Amygdala (tissue), 56 donors: ENCODE measurements at regions not wholly inside any gene's neighbourhood (a gene's known extent, or its start where the extent isn't known, plus 50 kb on each side); places are given as distances from the start of the nearest gene placed in this dataset.

Experiments used
- DNase-seq, 56 donors: peaks; one replicate each; lab custom pipeline; 2025; lab: John Stamatoyannopoulos, UW

DNA sequence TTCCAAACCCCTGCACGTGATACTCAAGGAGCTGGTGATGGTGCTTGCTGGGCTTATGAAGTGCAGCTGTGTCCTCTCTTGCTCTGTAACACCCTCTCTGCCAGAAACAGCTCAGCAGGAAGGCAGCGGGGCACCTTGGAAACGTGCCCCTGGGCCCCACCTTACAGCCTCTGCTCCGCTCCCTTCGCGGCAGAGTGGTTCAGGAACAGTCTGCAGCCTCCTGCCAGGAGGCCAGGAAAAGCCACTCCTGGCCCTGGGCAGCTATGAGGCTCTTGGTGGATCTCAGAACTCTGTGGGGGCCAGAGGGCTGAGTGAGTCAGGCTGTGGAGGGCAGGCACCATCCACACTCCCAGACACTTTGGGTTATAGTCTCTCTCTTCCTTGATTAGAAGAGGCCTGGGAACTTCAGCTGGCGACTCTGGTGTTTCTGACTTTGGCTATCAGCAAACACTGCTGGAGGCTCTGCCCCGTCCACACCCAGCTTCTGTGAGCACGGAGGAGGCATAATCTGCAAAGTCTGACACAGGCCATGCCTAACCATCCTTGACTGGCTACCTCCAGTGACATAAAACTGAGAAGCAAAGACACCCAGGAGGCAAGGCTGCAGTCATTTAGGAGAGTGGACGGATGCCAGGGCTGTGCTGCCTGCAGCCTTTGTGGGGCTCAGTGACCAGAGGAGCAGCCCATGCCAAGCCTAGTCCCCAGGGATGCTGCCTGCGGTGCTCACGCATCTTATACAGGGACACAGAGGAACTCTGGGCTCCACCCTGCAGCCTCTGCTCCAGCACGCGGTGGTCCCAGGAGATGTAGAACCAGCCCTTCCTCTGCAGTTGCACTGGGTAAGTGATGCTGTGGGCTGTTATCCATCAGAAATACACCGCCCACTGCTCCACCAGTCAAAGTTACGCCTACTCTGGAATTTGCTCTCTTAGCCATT is 65.3 kb downstream of the METRNL start:
- DNase-seq = no peak

DNA sequence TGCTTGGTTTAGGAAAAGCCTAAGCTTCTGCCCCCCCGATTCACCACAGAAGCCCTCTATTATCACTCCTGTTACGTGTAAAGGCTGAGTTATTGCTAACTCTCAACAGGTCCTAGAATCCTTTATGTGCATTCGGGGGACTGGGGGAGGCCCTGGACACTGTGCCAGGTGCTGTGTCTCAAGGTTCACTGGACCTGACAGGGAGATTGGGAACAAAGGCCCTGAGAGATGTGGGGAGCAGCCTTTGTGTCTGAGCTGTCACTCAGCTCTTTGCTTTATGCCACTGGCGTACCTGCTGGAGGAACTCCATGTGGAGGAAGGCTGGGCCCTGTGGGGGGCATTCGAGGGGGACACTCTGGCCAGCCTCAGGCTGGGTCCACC is 65.9 kb downstream of the METRNL start:
- no peak for DNase-seq

DNA sequence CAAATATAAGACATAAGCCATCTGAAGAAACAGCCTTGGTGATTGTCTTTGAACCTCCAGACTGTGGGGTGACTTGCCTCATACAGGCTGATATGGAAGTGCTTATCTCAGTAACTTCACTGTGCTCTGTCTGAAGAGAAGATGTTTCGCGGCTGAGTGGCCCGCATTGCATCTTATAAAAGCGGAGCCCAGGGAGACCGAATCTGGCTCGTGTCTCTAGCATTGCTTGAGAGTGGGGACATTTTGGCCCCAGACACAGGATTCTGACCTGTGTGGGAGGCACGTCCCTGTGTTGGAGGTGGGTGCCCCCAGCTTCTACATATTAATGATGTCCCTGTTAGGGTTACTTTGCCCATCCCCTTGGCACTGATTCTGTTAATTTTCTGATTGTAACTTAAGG is 66.4 kb downstream of the METRNL start:
- no peak for DNase-seq

DNA sequence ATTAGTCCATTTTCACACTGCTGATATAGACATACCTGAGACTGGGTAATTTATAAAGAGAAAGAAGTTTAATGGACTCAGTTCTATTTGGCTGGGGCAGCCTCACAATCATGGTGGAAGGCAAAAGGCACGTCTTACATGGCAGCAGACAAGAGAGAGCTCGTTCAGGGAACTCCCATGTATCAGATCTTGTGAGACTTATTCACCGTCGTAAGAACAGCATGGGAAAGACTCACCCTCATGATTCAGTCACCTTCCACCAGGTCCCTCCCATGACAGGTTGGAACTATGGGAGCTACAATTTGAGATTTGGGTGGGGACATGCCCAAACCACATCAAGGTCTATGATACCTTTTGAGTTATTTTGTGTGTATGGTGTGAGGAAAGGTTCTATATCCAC is 66.9 kb downstream of the METRNL start:
- no peak for DNase-seq

DNA sequence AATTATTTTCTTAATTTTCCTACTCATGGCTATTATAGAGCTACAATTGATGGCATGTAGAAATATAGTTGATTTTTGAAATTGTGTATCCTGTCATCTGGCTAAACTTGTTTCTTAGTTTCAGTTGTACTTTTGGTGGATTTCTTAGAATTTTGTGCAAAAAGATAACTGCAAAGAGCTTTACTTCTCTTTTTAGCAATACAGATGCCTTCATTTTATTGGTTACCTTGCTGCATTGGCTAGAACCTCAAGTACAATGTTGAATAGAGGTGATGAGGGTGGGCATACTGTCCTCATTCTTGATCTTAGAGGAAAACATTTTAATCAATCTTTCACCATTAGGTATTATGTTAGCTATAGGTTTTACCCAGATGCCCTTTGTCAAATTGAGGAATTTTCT is 67.9 kb downstream of the METRNL start:
- DNase-seq = no peak

DNA sequence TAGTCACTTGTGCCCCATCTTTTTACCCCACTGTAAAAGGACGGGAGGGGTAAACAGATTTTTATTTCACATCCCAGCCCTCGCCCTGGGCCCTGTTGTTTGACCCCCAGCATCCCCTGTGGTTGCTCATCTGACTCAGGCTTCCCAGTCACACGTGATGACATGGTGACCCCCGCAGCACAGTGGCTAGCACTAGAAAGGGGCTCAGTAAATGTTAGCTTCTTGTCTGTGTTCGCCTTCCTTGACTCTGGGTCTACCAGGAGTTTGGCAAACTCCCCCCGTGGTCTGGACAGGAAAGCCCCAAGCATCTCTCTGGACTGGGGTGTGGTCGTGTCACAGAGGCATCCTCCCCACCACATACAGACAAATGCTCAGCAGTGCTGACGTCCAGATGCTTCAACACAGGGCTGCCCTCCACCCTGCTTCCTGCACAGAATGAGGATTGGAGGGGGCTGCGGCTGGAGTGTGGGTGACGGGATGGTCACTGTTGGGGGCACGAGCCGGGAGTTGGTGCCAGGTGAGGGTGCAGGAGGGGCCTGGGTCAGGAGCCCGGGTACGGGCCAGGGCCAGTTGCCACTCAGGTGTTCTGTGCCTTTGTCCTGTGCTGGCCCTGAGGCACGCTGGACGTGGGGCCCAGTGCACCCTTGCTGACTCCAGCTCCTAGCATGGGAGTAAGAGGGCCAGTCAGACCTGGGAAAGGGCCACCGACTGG is 69.1 kb downstream of the METRNL start:
- DNase-seq = no peak

DNA sequence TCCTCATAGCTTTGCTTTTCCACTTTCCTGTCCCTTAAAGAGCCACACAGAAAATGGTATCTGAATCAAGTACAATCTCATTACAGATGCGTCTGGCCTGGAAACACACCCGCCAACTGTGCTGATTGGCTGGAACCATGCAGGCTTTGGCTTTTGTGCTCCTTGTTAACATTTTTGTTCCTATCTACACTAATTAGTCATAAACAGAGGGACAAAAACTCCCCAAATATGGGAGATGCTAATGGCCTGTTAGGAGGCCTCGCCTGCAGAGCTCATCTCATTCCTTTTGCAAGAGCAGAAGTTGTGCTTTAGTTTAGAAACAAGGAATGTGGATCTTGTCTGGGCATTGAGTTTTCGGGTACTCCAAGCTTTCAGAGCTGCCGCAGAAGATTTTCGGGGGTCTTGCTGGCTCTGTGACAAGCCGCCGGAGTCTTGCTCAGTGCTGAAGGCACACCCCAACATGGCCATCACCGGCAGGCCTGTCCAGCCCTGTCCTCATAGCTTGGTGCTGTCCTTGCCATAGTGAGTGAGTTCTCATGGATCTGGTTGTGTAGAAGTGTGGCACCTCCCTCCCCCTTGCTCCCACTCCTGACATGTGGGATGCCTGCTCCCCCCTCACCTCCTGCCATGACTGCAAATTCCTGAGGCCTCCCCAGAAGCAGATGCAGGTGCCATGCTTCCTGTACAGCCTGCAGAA is 69.8 kb downstream of the METRNL start:
- DNase-seq = no peak

DNA sequence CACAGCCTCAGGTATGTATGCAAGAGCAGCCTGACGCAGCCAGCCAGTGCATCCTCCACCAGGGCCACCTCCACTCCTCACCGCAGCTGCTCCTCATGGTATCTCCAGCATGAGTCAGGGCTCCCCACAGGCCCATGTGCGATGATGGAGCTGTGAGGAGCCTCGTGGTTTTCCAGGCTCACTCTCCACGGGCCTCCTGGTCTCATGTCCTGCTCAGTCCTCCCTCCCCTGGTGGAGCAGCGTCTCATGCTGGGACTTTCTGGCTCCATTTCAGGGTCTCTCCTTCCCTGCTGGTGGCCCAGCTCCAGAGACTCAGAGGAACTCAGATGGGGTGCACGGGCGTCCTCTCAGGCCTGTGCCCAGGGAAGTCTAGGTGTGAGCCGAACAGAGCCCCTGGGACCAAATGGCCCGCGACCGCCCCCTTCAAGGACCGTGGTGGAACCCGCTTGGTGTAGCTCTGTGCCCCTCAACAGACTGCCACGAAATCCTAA is 70.4 kb downstream of the METRNL start:
- no peak for DNase-seq

DNA sequence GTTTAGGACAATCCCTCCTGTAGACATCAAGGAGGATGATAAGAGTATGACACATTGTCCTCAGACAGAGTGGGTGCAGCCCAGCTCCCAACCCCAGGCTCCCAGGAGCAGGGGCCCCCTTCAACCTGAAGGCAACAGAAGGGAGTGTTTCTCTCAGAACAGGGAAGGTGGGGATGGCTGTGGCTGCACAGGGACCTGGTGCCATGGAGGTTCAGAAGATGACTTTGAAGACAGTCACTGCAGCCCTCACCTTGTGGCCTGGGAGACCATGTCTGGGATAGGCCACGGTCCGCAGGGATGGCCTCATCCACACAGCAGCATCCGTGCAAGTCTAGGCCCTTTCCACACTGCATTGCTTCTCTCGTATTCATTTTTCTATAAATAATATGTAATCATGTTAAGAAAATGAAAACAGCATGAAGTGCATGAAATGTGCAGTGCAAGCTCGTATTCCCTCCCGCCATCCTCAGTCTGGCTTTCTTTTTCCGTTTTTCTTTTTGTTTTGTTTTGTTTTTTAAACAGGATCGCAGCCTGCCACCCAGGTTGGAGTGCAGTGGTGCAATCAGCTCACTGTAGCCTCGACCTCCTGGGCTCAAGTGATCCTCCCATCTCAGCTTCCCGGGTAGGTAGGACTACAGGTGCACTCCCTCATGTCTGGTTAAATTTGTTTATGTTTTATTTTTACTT is 71.1 kb downstream of the METRNL start:
- no peak for DNase-seq

DNA sequence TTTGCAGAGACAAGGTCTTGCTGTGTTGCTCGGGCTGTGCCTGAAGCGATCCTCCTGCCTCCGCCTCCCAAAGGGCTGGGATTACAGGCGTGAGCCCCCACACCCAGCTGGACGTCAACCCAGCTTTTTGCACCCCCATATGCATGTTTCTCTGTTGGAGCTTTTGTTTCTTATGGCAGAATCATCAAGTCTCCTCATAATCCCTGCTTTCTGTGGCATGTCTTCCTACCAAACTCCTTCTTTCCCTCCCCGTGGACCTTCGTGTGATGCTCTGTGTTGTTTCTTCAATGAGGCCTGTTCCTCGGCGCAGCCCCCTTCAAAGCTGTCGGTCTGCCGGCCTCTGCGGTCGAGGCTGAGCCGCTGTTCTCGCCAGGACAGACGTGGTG is 71.6 kb downstream of the METRNL start:
- DNase-seq = no peak

DNA sequence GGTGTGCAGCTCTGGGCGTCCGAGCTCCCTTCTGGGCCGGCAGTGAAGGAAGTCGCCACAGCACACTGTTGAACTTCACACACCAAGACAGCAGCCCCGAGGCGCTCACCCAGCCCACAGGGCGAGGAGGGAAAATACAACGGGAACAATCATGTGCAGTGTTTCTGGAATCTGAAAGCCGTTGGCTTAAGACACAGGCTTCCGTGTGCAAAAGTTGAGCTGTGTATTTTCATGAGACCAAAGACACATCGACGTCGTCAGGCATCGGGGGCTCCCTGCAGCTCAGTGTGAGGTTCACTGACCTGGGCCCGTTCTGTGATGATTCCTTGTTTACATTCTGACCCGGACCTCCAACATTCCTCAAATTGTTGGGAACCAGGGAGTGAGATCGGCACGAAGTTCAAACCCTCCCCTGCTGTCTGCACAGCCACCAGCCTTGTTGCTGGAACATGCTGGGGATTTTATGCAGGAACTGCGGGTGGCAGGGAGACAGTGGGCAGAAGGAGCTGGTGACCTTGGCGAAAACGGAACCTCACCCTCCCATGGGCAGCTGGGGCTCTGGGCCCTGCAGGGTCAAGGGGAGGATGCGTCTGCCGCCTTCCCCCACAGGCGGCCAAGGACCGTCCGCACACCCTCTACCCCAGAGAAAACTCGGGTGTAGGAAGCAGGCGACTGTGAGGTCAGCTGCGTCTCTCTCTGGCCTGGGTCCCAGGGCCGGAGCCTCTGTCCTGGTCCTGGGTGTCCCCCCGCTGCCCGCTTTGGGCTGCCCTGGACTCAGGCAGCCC is 72.2 kb downstream of the METRNL start:
- DNase-seq = no peak

DNA sequence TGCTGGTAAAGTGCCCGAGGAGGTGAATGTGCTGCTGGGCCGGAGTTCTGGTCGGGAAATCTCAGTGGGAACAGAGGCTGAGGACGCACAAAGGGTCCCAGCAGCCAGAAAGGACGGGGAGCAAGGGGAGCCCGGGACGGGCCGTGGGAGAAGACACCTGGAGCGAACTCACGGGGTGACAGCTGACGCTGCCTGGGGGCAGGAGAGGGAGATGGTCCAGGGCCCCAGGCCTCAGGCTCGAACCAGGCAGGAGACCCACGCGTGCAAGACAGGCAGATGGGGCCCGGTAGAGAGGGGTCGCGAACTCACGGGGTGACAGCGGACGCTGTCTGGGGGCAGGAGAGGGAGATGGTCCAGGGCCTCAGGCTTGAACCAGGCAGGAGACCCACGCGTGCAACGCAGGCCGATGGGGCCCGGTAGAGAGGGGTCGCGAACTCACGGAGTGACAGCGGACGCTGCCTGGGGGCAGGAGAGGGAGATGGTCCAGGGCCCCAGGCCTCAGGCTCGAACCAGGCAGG is 72.9 kb downstream of the METRNL start:
- no peak for DNase-seq

DNA sequence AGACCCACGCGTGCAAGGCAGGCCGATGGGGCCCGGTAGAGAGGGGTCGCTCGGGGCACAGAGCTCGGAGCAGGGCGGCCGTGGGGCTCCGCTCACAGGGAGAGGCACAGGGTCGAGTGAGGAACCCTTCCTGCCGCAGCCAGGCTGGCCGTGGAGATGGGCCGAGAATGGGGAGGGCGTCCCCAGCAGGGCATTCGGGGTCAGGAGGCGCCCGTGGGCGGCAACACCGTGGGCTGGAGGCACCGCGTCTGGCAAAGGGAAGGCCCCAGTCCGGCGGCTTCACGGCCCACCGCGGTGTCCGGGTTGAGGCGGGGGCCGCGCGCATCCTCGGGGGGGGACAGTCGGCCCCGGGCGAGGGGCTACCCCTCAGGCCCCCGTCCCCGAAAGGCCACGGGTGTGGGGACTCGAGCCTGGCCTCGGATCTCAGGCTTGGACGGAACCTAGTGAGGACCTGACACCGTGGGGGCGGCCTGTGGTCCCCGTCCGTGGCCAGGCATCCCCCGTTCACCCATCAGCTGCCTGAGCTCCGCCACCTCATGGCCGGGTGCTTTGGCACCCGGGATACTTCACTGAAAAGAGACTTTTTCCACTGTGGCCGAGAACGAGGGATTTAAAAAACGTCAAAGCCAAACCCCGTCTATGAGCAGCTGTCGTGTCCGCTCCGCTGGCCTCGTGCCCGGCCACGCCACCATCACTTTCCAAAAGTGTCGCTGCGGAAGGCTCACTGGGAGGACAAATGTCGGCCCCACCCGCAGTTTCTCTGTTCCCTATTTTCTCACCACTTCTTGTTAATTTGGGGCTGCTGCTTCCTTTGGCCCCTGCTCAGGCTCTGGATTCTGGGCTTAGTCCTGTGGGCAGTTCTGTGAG is 73.6 kb downstream of the METRNL start:
- peak in 2 of 56 donors; percentile 13 to 25 for DNase-seq

DNA sequence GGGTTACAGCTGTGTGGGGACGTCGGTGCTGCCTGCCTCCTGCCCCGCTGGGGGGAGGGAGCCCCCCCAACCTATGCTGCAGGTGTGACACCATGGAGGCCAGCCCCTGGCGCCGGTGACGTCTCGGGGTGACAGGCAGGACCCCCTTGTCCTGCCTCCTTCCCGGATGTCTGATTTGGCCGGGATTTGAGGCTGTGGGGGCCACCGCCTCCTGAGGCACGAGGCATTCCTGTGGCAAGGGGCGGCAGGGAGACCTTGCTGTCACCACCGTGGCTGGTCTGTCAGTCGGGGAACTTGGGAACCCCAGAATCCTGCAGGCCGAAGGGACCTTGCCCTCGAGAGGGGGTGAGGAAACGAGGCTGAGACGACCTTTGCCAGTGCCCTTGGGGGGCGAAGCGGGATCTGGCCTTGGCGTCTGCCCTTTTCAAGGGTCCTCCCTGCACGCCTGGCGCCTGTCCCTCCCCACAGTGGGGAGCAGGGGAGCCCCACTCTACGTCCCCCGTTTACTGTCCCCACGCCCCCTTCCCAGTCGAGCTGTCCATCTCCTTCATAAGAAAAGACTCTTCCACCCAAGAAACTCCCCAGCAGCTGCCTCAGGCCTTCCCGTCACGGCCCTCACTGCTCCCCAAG is 74.4 kb downstream of the METRNL start:
- DNase-seq = no peak

DNA sequence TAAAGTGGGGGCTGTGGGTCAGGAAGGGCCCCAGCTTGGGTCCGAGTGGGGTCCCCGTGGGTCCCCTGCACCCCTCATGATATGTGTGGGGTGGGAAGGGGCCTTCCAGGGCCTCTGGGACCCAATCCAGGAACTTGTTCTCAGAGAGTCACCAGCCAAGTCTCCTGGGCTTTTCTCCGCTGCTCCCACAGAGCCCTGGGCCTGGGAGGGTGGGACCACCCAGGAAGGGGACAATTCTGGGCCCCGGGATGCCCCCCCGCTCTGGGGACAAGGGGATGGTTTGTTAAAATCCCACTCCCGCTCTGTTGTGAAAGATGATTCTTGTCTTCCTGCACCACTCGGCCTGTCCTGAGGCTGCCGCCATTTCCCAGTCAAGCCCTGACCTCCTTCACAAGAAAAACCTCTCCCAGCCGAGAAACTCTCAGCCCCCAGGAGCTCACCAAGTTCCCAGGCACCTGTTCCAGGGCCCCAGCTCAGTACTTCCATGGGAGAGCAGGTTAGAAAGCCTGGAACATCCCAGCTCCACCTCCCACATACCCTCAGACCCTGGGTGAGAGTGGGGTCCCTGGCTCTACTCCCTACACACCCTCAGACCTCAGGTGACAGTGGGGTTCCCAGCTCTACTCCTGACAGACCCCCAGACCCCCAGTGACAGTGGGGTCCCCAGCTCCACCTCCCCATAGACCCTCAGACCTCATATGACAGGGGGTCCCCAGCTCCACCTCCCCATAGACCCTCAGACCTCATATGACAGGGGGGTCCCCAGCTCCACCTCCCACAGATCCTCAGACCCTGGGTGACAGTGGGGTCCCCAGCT is 75.1 kb downstream of the METRNL start:
- no peak for DNase-seq

DNA sequence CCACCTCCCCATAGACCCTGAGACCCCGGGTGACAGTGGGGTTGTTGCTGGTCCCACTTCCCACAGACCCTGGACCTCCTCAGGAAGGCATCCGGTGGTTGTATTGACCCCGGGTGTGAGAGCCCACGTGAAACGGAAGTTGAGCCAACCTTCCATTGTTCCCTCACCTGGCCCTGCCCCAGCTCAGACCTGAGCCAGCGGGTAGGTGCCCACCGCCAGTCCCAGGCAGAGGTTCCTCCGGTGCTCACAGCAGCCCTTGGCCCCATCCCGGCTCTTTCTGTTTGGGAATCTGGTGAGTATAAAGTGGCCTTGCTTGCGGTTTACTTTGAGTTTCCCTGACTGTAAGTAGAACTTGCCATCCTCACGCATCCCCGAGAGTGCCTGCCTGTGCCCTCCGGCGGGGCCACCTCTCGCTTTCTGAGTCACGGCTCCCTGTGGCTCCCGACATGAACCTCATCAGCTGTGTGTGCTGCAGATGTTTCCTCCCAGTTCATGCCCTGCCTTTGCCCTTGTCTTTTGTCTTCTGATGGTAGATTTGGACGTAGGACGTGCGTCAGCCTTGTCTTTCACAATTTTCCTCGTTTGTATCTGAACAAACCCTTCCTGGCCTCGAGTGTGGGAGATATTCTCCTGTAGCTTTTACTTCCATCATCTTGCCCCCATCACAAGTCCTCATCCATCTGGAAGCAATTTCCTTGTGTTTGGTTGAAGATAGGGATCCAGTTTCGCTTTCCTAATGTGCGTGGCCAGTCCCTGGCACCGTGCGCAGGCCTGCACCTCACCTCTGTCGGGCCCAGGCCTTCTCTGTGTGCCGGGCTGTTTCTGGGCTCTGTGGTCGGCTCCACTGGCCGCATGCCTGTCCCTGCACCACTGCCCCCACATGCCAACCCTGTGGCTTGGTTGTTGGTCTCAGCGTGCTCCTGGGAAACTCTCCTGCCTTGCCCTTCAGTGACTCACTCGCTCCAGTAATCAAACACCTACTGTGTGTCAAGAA is 76.0 kb downstream of the METRNL start:
- DNase-seq = no peak
